Erythroblast (primary cell): ENCODE measurements at regions not wholly inside any gene's neighbourhood (a gene's known extent, or its start where the extent isn't known, plus 50 kb on each side); places are given as distances from the start of the nearest gene placed in this dataset.

Experiments used
- DNase-seq, 2 experiments: peaks; one replicate each; lab custom pipeline; 2025; lab: John Stamatoyannopoulos, UW
- GATA1 ChIP-seq: IDR thresholded peaks from 2 replicates; pipeline ENCODE4 v1.6.1; 2011; ENCODE audit warnings: low read depth, mild to moderate bottlenecking, control low read depth, low read length, moderate library complexity
- POLR2A ChIP-seq: IDR thresholded peaks from 2 replicates; pipeline ENCODE4 v1.6.1; 2011; ENCODE audit warnings: mild to moderate bottlenecking, low read length

- TF ChIP-seq GATA1 (no peak), POLR2A (no peak)
- no peak for DNase-seq
Observed at GRCh38 chr4:20333141-20333715, 81.5 kb downstream of the SLIT2 start.

DNA sequence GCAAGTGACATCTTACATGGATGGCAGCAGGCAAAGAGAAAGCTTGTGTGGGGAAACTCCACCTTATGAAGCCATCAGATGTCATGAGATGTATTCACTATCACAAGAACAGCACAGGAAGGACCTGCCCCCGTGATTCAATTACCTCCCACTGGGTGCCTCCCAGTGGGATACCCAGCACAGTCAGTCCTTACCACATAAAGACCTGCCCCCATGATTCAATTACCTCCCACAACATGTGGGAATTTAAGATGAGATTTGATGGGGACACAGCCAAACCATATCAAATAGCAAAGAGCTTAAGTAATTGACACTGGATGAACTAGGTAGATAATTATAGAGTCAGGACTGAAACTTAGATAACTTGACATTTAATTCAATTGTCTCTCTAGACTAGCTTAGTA, 85.6 kb downstream of the SLIT2 start:
- no peak for DNase-seq
- no peak for TF ChIP-seq POLR2A
- no peak for TF ChIP-seq GATA1

- TF ChIP-seq POLR2A (no peak), GATA1 (no peak)
Observed at GRCh38 chr4:20338841-20339240, 87.1 kb downstream of the SLIT2 start.

DNA sequence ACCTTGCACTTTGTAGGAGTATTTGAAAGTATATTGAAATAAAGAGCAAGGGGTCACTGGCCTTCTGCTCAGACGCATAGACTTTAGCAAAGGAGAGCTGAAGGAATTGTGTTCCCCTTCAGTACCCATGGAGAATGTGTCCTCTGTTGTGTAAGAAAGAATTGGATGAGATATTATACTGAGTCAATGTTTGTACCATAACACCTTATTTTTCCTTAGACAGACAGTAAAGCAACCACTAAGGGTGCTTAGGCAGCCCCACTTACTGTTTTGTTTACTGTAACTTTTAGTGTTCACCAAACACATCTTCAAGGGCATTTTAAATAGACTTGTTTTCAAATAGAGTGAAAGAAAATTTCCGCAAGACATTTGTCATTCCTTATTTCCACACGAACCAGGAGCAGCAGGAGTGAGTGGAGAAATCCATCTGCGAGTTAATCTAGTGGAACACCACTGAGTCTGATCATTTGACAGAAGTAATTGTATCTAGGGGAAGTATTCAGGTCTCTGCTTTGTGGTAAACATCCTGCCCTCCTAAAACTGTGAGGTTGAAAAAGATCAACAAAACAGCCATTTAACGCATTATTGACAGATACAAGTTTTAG, 89.5 kb downstream of the SLIT2 start:
- DNase-seq, result no peak
- TF ChIP-seq POLR2A (no peak), GATA1 (no peak)

More at GRCh38 chr4:20338841-20339240, 87.1 kb downstream of the SLIT2 start:
- no peak for DNase-seq

DNA sequence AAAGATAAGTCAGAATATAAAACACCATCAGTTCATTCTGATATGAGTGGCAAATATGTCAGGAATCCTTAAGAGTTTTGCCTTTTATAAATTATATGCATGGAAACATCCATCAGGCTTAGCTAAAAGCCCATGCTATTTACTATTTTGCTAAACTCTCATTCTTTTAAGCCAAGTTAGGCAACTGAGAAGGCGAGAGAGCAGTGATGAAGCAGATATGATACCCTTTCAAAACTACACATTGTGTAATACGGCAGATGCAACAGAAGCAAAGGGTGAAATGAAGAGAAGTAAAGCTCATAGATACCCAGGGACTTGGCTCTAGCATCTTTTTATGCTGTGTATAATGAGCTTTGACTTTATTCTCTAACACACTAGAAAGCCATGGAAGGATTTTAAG, 95.8 kb downstream of the SLIT2 start:
- no peak for DNase-seq

DNA sequence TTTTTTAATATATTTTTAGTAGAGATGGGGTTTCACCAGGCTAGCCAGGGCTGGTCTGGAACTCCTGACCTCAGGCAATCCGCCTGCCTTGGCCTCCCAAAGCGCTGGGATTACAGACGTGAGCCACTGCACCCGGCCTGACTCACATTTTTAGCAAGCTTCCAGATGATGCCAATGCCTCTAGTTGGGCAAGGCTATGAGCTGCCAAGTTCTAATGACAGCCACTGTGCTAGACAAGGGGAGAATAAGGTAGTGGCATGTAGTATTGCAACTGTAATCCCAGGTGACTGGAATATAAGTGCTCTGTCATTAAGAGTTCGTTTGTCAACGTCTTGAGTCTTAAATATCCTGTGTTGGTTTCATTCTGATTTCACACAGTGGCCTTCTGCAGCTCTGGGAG, 96.7 kb downstream of the SLIT2 start:
- DNase-seq, result no peak
- no peak for TF ChIP-seq POLR2A
- TF ChIP-seq GATA1, result no peak

More for the DNA sequence above, 95.8 kb downstream of the SLIT2 start:
- TF ChIP-seq POLR2A, result no peak
- TF ChIP-seq GATA1, result no peak

DNA sequence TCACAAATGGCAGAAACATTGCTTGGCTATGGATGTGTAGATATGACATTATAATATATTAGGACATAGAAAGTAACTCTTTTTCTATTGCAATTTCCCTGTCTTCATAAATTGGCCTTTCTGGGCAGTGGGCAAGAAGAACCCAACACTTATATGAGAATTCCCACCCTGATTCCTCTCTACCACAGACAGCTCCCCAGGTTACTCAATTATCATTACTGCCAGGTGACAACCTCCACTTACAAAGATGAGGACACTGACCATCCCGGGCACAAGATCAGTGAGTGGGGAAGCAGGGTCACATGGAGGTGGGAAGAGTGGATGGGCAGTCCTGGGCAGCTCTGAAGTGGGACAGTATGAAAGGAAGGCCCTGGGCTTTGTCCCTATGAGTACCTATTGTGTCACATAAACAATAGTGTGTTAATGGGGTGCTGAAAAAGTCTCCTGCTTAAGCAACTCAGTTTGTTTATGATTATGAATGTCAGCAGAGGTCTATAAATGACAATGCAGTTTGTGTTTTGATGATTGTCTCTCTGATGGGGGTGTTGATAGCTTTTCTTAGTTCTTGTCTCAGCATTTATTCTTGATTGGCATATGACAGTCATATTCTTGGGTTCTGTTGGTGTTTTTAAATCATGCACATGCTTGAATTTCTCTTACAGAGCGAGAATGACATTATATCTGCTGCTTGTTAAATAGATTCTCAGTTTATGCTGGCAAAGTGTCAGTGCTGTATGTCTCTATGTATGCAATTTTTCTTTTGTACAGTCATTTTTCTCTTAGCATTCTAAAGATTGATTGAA, 99.9 kb downstream of the SLIT2 start:
- TF ChIP-seq GATA1, result no peak
- no peak for TF ChIP-seq POLR2A
- no peak for DNase-seq

DNA sequence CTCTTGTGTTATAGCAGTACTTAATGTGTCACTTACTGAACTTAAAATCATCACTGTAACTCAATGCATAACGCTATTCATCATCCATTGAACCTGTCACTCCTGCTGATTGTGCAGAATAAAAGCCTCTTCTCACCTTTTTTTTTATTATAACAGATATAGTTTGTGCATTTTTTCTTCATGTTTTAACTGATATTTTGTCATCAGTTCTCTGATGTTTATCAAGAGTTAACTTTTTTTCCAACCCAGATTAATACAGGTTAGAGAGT, 100.4 kb downstream of the SLIT2 start:
- DNase-seq, result no peak
- TF ChIP-seq POLR2A, result no peak
- no peak for TF ChIP-seq GATA1

DNA sequence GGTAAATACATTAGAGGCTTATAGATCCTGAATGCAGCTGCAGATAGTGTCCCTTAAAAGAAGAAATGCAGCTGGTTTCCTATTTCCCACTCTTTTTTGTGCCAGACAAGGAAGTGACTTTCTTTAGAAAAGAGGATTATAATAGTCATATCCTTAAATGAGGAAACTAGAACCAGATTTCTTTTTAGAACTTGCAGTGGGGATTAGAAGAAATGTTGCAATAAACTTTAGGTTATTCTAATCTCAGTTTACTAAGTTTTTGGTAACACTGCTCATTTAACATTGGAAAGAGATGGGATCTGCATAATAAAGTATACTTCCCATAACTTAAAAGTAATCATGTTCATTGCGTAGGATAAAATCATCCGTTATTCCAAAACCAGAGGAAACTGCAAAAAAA, 101.9 kb downstream of the SLIT2 start:
- no peak for DNase-seq
- TF ChIP-seq GATA1, result no peak
- TF ChIP-seq POLR2A, result no peak

GRCh38 chr4:20354120-20354519, 102.4 kb downstream of the SLIT2 start:
- DNase-seq, result no peak
- TF ChIP-seq POLR2A (no peak), GATA1 (no peak)

GRCh38 chr4:20356565-20356964, 104.9 kb downstream of the SLIT2 start:
- no peak for DNase-seq
- no peak for TF ChIP-seq GATA1
- TF ChIP-seq POLR2A, result no peak

GRCh38 chr4:20358110-20358509, 106.4 kb downstream of the SLIT2 start:
- no peak for TF ChIP-seq GATA1
- no peak for TF ChIP-seq POLR2A
- no peak for DNase-seq

DNA sequence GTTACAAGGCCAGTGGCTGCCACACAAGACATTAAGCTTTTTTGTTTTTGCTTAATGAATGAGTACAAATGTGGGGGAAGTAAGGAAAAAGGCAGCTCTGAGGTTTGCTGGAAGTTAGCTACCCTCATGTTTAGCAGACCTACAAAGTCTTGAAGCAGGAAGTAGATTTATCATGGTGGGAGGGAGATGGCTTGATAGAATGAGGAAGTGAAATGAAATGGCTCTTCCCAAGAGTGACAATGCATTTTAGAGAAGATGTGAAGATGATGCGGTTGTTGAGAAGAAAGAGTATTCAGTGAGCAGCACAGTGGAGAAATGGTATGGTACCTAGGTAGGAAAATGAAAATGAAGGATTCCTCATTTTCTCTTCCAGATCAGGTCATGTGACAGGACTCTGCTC, 108.0 kb downstream of the SLIT2 start:
- DNase-seq, result no peak
- TF ChIP-seq GATA1 (no peak), POLR2A (no peak)

DNA sequence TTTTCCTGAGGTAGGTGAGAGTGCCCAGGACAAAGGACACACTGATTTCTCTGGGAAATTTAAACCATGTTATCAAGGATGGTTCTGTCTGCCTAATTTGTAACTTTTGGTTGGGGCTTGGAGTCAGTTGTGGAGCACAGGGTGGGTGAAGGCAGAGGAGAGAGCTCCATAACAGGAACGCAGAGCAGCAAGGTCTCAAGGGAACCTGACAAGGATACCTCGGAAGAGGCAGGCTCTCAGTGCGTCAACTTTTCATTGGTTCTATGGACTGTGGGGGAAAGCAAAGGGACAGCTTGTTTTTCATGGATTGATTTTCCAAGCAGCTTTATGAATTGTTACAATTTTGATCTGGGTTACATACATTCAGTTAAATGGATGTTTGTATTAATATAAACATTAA, 110.4 kb downstream of the SLIT2 start:
- TF ChIP-seq GATA1, result no peak
- DNase-seq, result no peak
